Endothelial cell of umbilical vein (primary cell): ENCODE measurements at regions not wholly inside any gene's neighbourhood (a gene's known extent, or its start where the extent isn't known, plus 50 kb on each side); places are given as distances from the start of the nearest gene placed in this dataset.

ENCODE experiments used
- BruUV-seq: library from RNA; stranded (reverse); fragments of 400-500 nt; replicated peaks from 2 replicates; lab custom pipeline; 2021; lab: Mats Ljungman, UMichigan
- CTCF ChIA-PET: fragments of 300-600, 350-600 bp; sonication (Branson Sonifier 250); formaldehyde crosslinking; loops from one replicate; lab custom pipeline; 2021; ENCODE audit warnings: antibody characterized with exemption, inconsistent platforms; lab: Charles Lee
- POLR2A ChIA-PET: fragments of 300-600, 350-600 bp; sonication (Branson Sonifier 250); formaldehyde crosslinking; loops from one replicate; lab custom pipeline; 2021; ENCODE audit warnings: antibody characterized with exemption, inconsistent platforms; lab: Charles Lee
- DNase-seq: peaks from one replicate; pipeline ENCODE4 v3.0.0-alpha.2; 2011; ENCODE audit warnings: low read depth, low spot score
- FAIRE-seq: peaks from 2 replicates; lab custom pipeline; 2011; peaks lifted over from hg19 to GRCh38; lab: Jason Lieb, UNC
- H2AFZ ChIP-seq: 2 replicates; pipeline ENCODE4 v1.6.0; 2012; ENCODE audit warnings: low read depth, low read length, control low read depth, inconsistent platforms
- H3K27ac ChIP-seq: 2 replicates; pipeline ENCODE4 v1.5.1; 2011; ENCODE audit warnings: low read depth, mild to moderate bottlenecking, control low read depth, low read length, moderate library complexity; ENCODE audit not compliant: insufficient read depth
- H3K27me3 ChIP-seq, 2 experiments: 2 replicates each; pipeline versions ENCODE4 v1.6.0 to v1.6.1; 2011; ENCODE audit warnings: low read length in 2 of 2, mixed read lengths in 1 of 2; ENCODE audit not compliant: control insufficient read depth in 2 of 2, insufficient read depth in 2 of 2
- H3K36me3 ChIP-seq, 2 experiments: 2 replicates in 1 of 2; 3 replicates in 1 of 2; pipeline ENCODE4 v1.5.1; 2011; ENCODE audit warnings: low read length in 2 of 2, mild to moderate bottlenecking in 1 of 2, moderate library complexity in 1 of 2; ENCODE audit not compliant: control insufficient read depth in 2 of 2, insufficient read depth in 2 of 2; ENCODE audit errors: extremely low read depth in 1 of 2
- H3K4me1 ChIP-seq: 3 replicates; pipeline ENCODE4 v1.5.1; 2011; ENCODE audit warnings: mild to moderate bottlenecking, low read length; ENCODE audit not compliant: control insufficient read depth, insufficient read depth; ENCODE audit errors: extremely low read depth
- H3K4me2 ChIP-seq: 2 replicates; pipeline ENCODE4 v1.6.1; 2011; ENCODE audit warnings: low read length, control low read depth, mixed read lengths; ENCODE audit not compliant: insufficient read depth
- H3K4me3 ChIP-seq, 3 experiments: fragments of 200-600 bp in 1 of 3; sonication (generic), shearing (Covaris generic) in 1 of 3; replicated peaks in 1 of 3; 2 replicates each; pipeline ENCODE4 v1.5.1; 2011 to 2016; ENCODE audit warnings: control low read depth in 3 of 3, low read length in 3 of 3, mild to moderate bottlenecking in 2 of 3, inconsistent platforms in 1 of 3, low read depth in 1 of 3, moderate library complexity in 1 of 3; ENCODE audit not compliant: insufficient read depth in 1 of 3
- H3K79me2 ChIP-seq: 2 replicates; pipeline ENCODE4 v1.6.0; 2012; ENCODE audit warnings: low read length, inconsistent platforms; ENCODE audit not compliant: control insufficient read depth, insufficient read depth
- H3K9ac ChIP-seq: replicated peaks from 2 replicates; pipeline ENCODE3; 2011; ENCODE audit warnings: low read length, control low read depth; ENCODE audit not compliant: insufficient read depth; ENCODE audit errors: extremely low read depth
- H3K9me1 ChIP-seq: replicated peaks from 3 replicates; pipeline ENCODE4 v1.6.0; 2011; ENCODE audit warnings: mild to moderate bottlenecking, low read length; ENCODE audit not compliant: control insufficient read depth, insufficient read depth; ENCODE audit errors: extremely low read depth
- H3K9me3 ChIP-seq: replicated peaks from 2 replicates; pipeline ENCODE4 v1.5.1; 2012; ENCODE audit warnings: low read length, inconsistent platforms; ENCODE audit not compliant: control insufficient read depth, insufficient read depth
- H4K20me1 ChIP-seq: replicated peaks from 2 replicates; pipeline ENCODE3; 2011; ENCODE audit warnings: mild to moderate bottlenecking, low read length; ENCODE audit not compliant: control insufficient read depth, insufficient read depth; ENCODE audit errors: extremely low read depth
- EZH2 ChIP-seq: IDR thresholded peaks from 2 replicates; pipeline ENCODE4 v1.6.1; 2012; ENCODE audit warnings: borderline replicate concordance, low read depth, mild to moderate bottlenecking, moderate library complexity, low read length, inconsistent platforms; ENCODE audit not compliant: severe bottlenecking
- FOS ChIP-seq: IDR thresholded peaks from 2 replicates; pipeline ENCODE4 v1.6.1; 2011; ENCODE audit warnings: mild to moderate bottlenecking, low read length, moderate library complexity, borderline replicate concordance; ENCODE audit not compliant: insufficient read depth
- GATA2 ChIP-seq: IDR thresholded peaks from 2 replicates; pipeline ENCODE4 v1.7.0; 2011; ENCODE audit warnings: low read depth, mild to moderate bottlenecking, moderate library complexity, mixed read lengths, low read length; ENCODE audit not compliant: insufficient read length, insufficient read depth
- JUN ChIP-seq: IDR thresholded peaks from 2 replicates; pipeline ENCODE4 v1.6.1; 2011; ENCODE audit warnings: borderline replicate concordance, low read depth; ENCODE audit not compliant: insufficient read length, insufficient read depth
- MYC ChIP-seq: IDR thresholded peaks from one replicate; pipeline ENCODE4 v1.6.1; 2011; ENCODE audit warnings: mild to moderate bottlenecking, low read depth, low read length
- POLR2A ChIP-seq: IDR thresholded peaks from 2 replicates; pipeline ENCODE4 v1.6.1; 2012; ENCODE audit warnings: low read depth, mild to moderate bottlenecking, control low read depth, low read length
- POLR2AphosphoS5 ChIP-seq: IDR thresholded peaks from 2 replicates; pipeline ENCODE4 v1.6.1; 2012; ENCODE audit warnings: low read depth, mild to moderate bottlenecking, control low read depth, low read length, moderate library complexity; ENCODE audit not compliant: insufficient read depth
- dilution Hi-C: fragments of 300-500 bp; cut with MboI; formaldehyde crosslinking; loops from one replicate; pipeline ENCODE4 v1.15.0; 2019; ENCODE audit warnings: low sequenced_read_pairs; ENCODE audit not compliant: extremely low pct_ligation_motif_present
- intact Hi-C: fragments of 100-400 bp; cut with micrococcal nuclease; formaldehyde crosslinking; loops from one replicate; pipeline ENCODE4 v1.10.0; 2022
- TF ChIP-seq, protein P1 (sequence below), 2 donors: IDR thresholded peaks; 1 replicate in 1 of 2; 2 replicates in 1 of 2; pipeline ENCODE4 v1.5.1; 2011; ENCODE audit warnings: low read length in 2 of 2, mild to moderate bottlenecking in 2 of 2, moderate library complexity in 2 of 2, control low read depth in 1 of 2, inconsistent platforms in 1 of 2, low read depth in 1 of 2; ENCODE audit not compliant: insufficient read depth in 1 of 2; ENCODE audit errors: extremely low read depth in 1 of 2
- TF ChIP-seq, protein P2 (sequence below): IDR thresholded peaks from 2 replicates; pipeline ENCODE4 v1.6.1; 2011; ENCODE audit not compliant: insufficient read depth, insufficient read length

DNA sequence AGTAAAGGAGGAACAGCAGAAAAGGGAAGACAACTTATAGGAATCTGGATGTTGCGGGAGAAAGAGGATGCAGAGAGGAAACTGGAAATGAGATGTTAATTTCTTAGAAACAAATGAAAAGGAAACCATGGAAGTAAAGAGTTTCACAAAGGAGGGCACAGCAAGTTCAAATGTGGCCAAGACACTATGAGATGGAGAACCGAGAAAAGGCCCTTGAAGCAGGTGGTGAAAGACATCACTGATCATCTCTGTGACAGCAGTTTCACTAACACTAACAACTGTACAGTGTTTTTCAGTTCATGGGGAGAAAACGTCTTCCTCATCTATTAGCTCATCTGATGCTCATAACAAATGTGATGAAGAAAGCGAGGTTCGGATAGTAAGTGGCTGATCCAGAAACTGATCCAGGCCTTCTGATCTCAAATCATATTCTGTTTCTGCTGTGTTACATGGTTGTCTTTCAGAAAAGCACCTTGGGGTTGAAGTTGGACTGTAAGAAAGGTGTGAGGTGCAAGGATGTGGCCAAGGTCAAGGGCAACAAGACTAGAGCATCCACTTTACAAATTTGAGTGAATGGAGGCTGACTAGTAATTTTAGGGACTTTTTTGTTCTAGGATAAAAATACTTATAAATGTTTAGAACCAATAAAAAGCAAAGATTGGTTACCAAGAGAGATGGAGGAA is 492.1 kb upstream of the CADM1 start:
- no peak for DNase-seq
- no TSS peak for BruUV-seq
- dilution Hi-C loops (no loop called here), intact Hi-C loops (no loop called here)
- Histone ChIP-seq H2AFZ (no peak overlapping the region), H3K36me3 (no peaks in the 10 kb centered on the region), H3K9me1 (no peaks in the 10 kb centered on the region), H3K79me2 (no peaks in the 10 kb centered on the region), H4K20me1 (no peaks in the 10 kb centered on the region), H3K9ac (no peak overlapping the region), H3K4me1 (no peaks in the 10 kb centered on the region), H3K4me2 (no peak overlapping the region), H3K27ac (no peak overlapping the region), H3K4me3 (no peak overlapping the region), H3K27me3 (no peaks in the 10 kb centered on the region), H3K9me3 (peaks cover 7% of the 10 kb centered on the region)
- POLR2A ChIA-PET: no interaction called here
- CTCF ChIA-PET: no interaction called here
- TF ChIP-seq EZH2 (no peak), MYC (no peak), GATA2 (no peak), JUN (no peak), POLR2A (no peak), FOS (no peak), POLR2AphosphoS5 (no peak)
- TF ChIP-seq, protein P1, sequence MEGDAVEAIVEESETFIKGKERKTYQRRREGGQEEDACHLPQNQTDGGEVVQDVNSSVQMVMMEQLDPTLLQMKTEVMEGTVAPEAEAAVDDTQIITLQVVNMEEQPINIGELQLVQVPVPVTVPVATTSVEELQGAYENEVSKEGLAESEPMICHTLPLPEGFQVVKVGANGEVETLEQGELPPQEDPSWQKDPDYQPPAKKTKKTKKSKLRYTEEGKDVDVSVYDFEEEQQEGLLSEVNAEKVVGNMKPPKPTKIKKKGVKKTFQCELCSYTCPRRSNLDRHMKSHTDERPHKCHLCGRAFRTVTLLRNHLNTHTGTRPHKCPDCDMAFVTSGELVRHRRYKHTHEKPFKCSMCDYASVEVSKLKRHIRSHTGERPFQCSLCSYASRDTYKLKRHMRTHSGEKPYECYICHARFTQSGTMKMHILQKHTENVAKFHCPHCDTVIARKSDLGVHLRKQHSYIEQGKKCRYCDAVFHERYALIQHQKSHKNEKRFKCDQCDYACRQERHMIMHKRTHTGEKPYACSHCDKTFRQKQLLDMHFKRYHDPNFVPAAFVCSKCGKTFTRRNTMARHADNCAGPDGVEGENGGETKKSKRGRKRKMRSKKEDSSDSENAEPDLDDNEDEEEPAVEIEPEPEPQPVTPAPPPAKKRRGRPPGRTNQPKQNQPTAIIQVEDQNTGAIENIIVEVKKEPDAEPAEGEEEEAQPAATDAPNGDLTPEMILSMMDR (IDR thresholded peaks at IDR 0.05; ENCODE audit: extremely low read depth in 1 of 2, insufficient read depth in 1 of 2, low read depth in 1 of 2, low read length in 2 of 2): no peak
- TF ChIP-seq, protein P2, sequence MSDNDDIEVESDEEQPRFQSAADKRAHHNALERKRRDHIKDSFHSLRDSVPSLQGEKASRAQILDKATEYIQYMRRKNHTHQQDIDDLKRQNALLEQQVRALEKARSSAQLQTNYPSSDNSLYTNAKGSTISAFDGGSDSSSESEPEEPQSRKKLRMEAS: no peak
- no peak for FAIRE-seq
